Peyer's patch (tissue), 4 donors: ENCODE measurements at regions not wholly inside any gene's neighbourhood (a gene's known extent, or its start where the extent isn't known, plus 50 kb on each side); places are given as distances from the start of the nearest gene placed in this dataset.

Source experiments
- POLR2A ChIP-seq, 2 donors: fragments of 450-650 bp; IDR thresholded peaks; one replicate each; pipeline ENCODE4 v1.5.1; 2017; ENCODE audit warnings: antibody characterized with exemption in 2 of 2, mild to moderate bottlenecking in 2 of 2, moderate library complexity in 2 of 2
- TF ChIP-seq, protein P1 (sequence below), 6 experiments: fragments of 450-650 bp in 4 of 6; fragments of 200-600 bp in 2 of 6; sonication (generic) in 1 of 6; IDR thresholded peaks; one replicate each; pipeline ENCODE4 v1.5.1; 2017 to 2019; ENCODE audit warnings: antibody characterized with exemption in 6 of 6, mild to moderate bottlenecking in 3 of 6, moderate library complexity in 1 of 6

DNA sequence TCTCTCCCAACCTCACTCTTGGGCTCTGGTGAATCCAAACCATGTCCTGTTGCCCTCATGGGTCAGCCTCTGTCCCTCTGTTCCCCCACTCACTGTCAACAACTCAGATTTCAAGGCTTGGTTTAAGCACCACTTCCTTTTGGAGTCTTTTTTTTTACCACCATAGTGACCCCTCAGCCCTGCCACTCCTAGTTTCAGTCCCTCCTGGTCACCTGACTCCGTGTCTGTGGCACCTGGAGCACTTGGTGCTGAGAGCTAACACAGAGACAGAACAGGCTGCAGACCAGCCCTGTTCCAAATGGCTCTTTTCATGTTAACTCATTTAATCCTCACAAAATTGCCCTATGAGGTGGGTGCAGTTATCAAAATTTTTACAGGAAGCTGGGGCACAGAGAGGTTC lies 53.6 kb upstream of the SMNDC1 start:
- TF ChIP-seq POLR2A (IDR thresholded peaks at IDR 0.05): no peak
- TF ChIP-seq, protein P1, sequence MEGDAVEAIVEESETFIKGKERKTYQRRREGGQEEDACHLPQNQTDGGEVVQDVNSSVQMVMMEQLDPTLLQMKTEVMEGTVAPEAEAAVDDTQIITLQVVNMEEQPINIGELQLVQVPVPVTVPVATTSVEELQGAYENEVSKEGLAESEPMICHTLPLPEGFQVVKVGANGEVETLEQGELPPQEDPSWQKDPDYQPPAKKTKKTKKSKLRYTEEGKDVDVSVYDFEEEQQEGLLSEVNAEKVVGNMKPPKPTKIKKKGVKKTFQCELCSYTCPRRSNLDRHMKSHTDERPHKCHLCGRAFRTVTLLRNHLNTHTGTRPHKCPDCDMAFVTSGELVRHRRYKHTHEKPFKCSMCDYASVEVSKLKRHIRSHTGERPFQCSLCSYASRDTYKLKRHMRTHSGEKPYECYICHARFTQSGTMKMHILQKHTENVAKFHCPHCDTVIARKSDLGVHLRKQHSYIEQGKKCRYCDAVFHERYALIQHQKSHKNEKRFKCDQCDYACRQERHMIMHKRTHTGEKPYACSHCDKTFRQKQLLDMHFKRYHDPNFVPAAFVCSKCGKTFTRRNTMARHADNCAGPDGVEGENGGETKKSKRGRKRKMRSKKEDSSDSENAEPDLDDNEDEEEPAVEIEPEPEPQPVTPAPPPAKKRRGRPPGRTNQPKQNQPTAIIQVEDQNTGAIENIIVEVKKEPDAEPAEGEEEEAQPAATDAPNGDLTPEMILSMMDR (IDR thresholded peaks at IDR 0.05): no peak
